C4-2B (cell line): ENCODE measurements at regions not wholly inside any gene's neighbourhood (a gene's known extent, or its start where the extent isn't known, plus 50 kb on each side); places are given as distances from the start of the nearest gene placed in this dataset.

Experiments
- ZFX ChIP-seq: fragments of 450-650 bp; IDR thresholded peaks from 2 replicates; pipeline ENCODE4 v1.6.1; 2017
- TF ChIP-seq, protein P1 (sequence below): fragments of 450-650 bp; conservative IDR thresholded peaks from 2 replicates; pipeline ENCODE4 v1.5.1; 2017; ENCODE audit warnings: mild to moderate bottlenecking

- TF ChIP-seq, protein P1, sequence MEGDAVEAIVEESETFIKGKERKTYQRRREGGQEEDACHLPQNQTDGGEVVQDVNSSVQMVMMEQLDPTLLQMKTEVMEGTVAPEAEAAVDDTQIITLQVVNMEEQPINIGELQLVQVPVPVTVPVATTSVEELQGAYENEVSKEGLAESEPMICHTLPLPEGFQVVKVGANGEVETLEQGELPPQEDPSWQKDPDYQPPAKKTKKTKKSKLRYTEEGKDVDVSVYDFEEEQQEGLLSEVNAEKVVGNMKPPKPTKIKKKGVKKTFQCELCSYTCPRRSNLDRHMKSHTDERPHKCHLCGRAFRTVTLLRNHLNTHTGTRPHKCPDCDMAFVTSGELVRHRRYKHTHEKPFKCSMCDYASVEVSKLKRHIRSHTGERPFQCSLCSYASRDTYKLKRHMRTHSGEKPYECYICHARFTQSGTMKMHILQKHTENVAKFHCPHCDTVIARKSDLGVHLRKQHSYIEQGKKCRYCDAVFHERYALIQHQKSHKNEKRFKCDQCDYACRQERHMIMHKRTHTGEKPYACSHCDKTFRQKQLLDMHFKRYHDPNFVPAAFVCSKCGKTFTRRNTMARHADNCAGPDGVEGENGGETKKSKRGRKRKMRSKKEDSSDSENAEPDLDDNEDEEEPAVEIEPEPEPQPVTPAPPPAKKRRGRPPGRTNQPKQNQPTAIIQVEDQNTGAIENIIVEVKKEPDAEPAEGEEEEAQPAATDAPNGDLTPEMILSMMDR = no peak
- TF ChIP-seq ZFX = no peak
Observed at GRCh38 chr9:105148328-105149006, 96.0 kb upstream of the SLC44A1 start.
